GM12878 (cell line): ENCODE measurements at regions not wholly inside any gene's neighbourhood (a gene's known extent, or its start where the extent isn't known, plus 50 kb on each side); places are given as distances from the start of the nearest gene placed in this dataset.

Experiments
- ATAC-seq: fragments of 200-7000 bp; cut with Tn5 transposase; 3 replicates; pipeline ENCODE4 v1.9.1; 2020; ENCODE audit warnings: mild to moderate bottlenecking, moderate library complexity
- BruUV-seq: library from RNA; stranded (reverse); fragments of 400-500 nt; replicated peaks from 2 replicates; lab custom pipeline; 2021; lab: Mats Ljungman, UMichigan
- CTCF ChIA-PET: fragments of 300-600 bp; sonication (Branson Sonifier 250); formaldehyde crosslinking; extraction: SDS; loops from one replicate; lab custom pipeline; 2021; ENCODE audit warnings: inconsistent platforms; lab: Yijun Ruan, JAX
- POLR2A ChIA-PET: fragments of 350-600 bp; formaldehyde crosslinking; extraction: SDS; loops from one replicate; lab custom pipeline; 2021; ENCODE audit warnings: inconsistent platforms; lab: Charles Lee
- RAD21 ChIA-PET: fragments of 300-600 bp; sonication (Branson Sonifier 250); formaldehyde crosslinking; loops from one replicate; lab custom pipeline; 2023; ENCODE audit warnings: antibody characterized with exemption; ENCODE audit not compliant: unreplicated experiment; lab: Charles Lee
- SMC1A ChIA-PET: fragments of 300-600 bp; sonication (Branson Sonifier 250); formaldehyde crosslinking; loops from one replicate; lab custom pipeline; 2023; ENCODE audit not compliant: unreplicated experiment, uncharacterized antibody; lab: Charles Lee
- DNase-seq: peaks from one replicate; pipeline ENCODE4 v3.0.0-alpha.2; 2011; ENCODE audit warnings: low read depth, low spot score
- FAIRE-seq: peaks from 3 replicates; lab custom pipeline; 2011; peaks lifted over from hg19 to GRCh38; lab: Jason Lieb, UNC
- H2AFZ ChIP-seq: 2 replicates; pipeline ENCODE4 v1.6.0; 2011; ENCODE audit warnings: low read depth, low read length, control low read depth; ENCODE audit not compliant: control insufficient read depth
- H3K27ac ChIP-seq: 2 replicates; pipeline ENCODE4 v1.5.1; 2011; ENCODE audit warnings: control low read depth; ENCODE audit not compliant: control insufficient read depth, insufficient read depth
- H3K27me3 ChIP-seq, 2 experiments: replicated peaks in 1 of 2; 2 replicates each; pipeline versions ENCODE4 v1.6.0 to v1.6.1; 2011; ENCODE audit warnings: low read length in 1 of 2; ENCODE audit not compliant: control insufficient read depth in 2 of 2, insufficient read depth in 2 of 2
- H3K36me3 ChIP-seq, 2 experiments: 2 replicates each; pipeline ENCODE4 v1.5.1; 2011; ENCODE audit warnings: low read length in 1 of 2; ENCODE audit not compliant: control insufficient read depth in 2 of 2, insufficient read depth in 2 of 2
- H3K4me1 ChIP-seq: 2 replicates; pipeline ENCODE4 v1.6.1; 2011; ENCODE audit warnings: mild to moderate bottlenecking, low read length, moderate library complexity, mixed read lengths; ENCODE audit not compliant: control insufficient read depth, insufficient read depth
- H3K4me2 ChIP-seq: 2 replicates; pipeline ENCODE4 v1.6.0; 2011; ENCODE audit warnings: control low read depth; ENCODE audit not compliant: control insufficient read depth, insufficient read depth
- H3K4me3 ChIP-seq: fragments of 200-600 bp; sonication (generic); 2 replicates; pipeline ENCODE4 v1.5.1; 2016
- H3K79me2 ChIP-seq: 2 replicates; pipeline ENCODE4 v1.6.0; 2011; ENCODE audit warnings: low read length; ENCODE audit not compliant: control insufficient read depth, insufficient read depth
- H3K9ac ChIP-seq: 2 replicates; pipeline ENCODE4 v1.8.0; 2011; ENCODE audit warnings: low read length, control low read depth, mixed read lengths; ENCODE audit not compliant: control insufficient read depth, insufficient read depth
- H3K9me3 ChIP-seq: replicated peaks from 3 replicates; pipeline ENCODE4 v1.5.1; 2011; ENCODE audit warnings: mild to moderate bottlenecking, low read length; ENCODE audit not compliant: control insufficient read depth, insufficient read depth
- H4K20me1 ChIP-seq: 2 replicates; pipeline ENCODE4 v1.6.0; 2011; ENCODE audit not compliant: control insufficient read depth, insufficient read depth
- ATF7 ChIP-seq: fragments of 450-650 bp; IDR thresholded peaks from 2 replicates; pipeline ENCODE4 v1.6.1; 2016; ENCODE audit warnings: low read depth, mild to moderate bottlenecking
- BCLAF1 ChIP-seq: fragments of 450-650 bp; IDR thresholded peaks from 2 replicates; pipeline ENCODE4 v1.6.1; 2017; ENCODE audit warnings: antibody characterized with exemption, mild to moderate bottlenecking, moderate library complexity
- CBX3 ChIP-seq: fragments of 200-600 bp; sonication (generic); IDR thresholded peaks from 2 replicates; pipeline ENCODE4 v1.6.1; 2016; ENCODE audit warnings: low read depth, borderline replicate concordance
- ETV6 ChIP-seq, 2 experiments: fragments of 450-650 bp in 1 of 2; IDR thresholded peaks in 1 of 2; conservative IDR thresholded peaks in 1 of 2; 2 replicates each; pipeline ENCODE4 v1.6.1; 2014; ENCODE audit warnings: antibody characterized with exemption in 1 of 2, borderline replicate concordance in 1 of 2, low read depth in 1 of 2, mild to moderate bottlenecking in 1 of 2, moderate library complexity in 1 of 2
- IRF3 ChIP-seq: fragments of 450-650 bp; IDR thresholded peaks from 2 replicates; pipeline ENCODE4 v1.6.1; 2014; ENCODE audit warnings: mild to moderate bottlenecking
- JUNB ChIP-seq: IDR thresholded peaks from 2 replicates; pipeline ENCODE4 v1.6.1; 2016; ENCODE audit warnings: antibody characterized with exemption, mild to moderate bottlenecking
- MEF2B ChIP-seq: fragments of 450-650 bp; IDR thresholded peaks from 2 replicates; pipeline ENCODE4 v1.6.1; 2018; ENCODE audit warnings: mild to moderate bottlenecking, moderate library complexity; ENCODE audit not compliant: partially characterized antibody, poor library complexity, severe bottlenecking
- MTA3 ChIP-seq: IDR thresholded peaks from 2 replicates; pipeline ENCODE4 v1.6.1; 2012; ENCODE audit warnings: low read length, inconsistent platforms, borderline replicate concordance
- NBN ChIP-seq: fragments of 450-650 bp; IDR thresholded peaks from 2 replicates; pipeline ENCODE4 v1.6.1; 2016
- NR2C1 ChIP-seq: fragments of 450-650 bp; IDR thresholded peaks from 2 replicates; pipeline ENCODE4 v1.6.1; 2017; ENCODE audit warnings: antibody characterized with exemption, mild to moderate bottlenecking, moderate library complexity
- POLR2A ChIP-seq: IDR thresholded peaks from 2 replicates; pipeline ENCODE4 v1.6.1; 2011; ENCODE audit warnings: low read depth, mild to moderate bottlenecking, low read length
- RAD51 ChIP-seq: fragments of 450-650 bp; IDR thresholded peaks from 2 replicates; pipeline ENCODE4 v1.6.1; 2016; ENCODE audit warnings: moderate library complexity, mild to moderate bottlenecking, inconsistent platforms
- SMAD1 ChIP-seq: fragments of 450-650 bp; IDR thresholded peaks from 2 replicates; pipeline ENCODE4 v1.6.1; 2018; ENCODE audit warnings: mild to moderate bottlenecking, low read depth; ENCODE audit not compliant: partially characterized antibody
- SMC3 ChIP-seq: IDR thresholded peaks from 2 replicates; pipeline ENCODE4 v1.6.1; 2011; ENCODE audit warnings: low read length, improper control_type of control experiment, borderline replicate concordance
- SP1 ChIP-seq: IDR thresholded peaks from one replicate; pipeline ENCODE4 v1.6.1; 2011; ENCODE audit warnings: low read depth, low read length
- SRF ChIP-seq, 2 experiments: IDR thresholded peaks; 2 replicates each; pipeline ENCODE4 v1.6.1; 2011; ENCODE audit warnings: low read depth in 2 of 2, low read length in 2 of 2, mild to moderate bottlenecking in 1 of 2, moderate library complexity in 1 of 2
- WGBS: methylation state at CpG from one replicate; pipeline ENCODE4 v1.1.6; 2016; ENCODE audit warnings: low lambda C conversion rate; ENCODE audit not compliant: insufficient replicate concordance, insufficient coverage; ENCODE audit errors: missing lambda C conversion rate; 5-methylcytosine and 5-hydroxymethylcytosine counted together
- in situ Hi-C: fragments of 300-500 bp; cut with MboI; formaldehyde crosslinking; loops from 9 replicates; pipeline ENCODE4 v1.14.3; 2018; ENCODE audit warnings: mixed read lengths
- intact Hi-C: fragments of 100-400 bp; cut with micrococcal nuclease; formaldehyde crosslinking; loops from one replicate; pipeline ENCODE4 v1.14.2; 2022; ENCODE audit not compliant: unreplicated experiment
- TF ChIP-seq, protein P1 (sequence below): fragments of 450-650 bp; IDR thresholded peaks from 2 replicates; pipeline ENCODE4 v1.6.1; 2017; ENCODE audit warnings: mild to moderate bottlenecking, moderate library complexity

DNA sequence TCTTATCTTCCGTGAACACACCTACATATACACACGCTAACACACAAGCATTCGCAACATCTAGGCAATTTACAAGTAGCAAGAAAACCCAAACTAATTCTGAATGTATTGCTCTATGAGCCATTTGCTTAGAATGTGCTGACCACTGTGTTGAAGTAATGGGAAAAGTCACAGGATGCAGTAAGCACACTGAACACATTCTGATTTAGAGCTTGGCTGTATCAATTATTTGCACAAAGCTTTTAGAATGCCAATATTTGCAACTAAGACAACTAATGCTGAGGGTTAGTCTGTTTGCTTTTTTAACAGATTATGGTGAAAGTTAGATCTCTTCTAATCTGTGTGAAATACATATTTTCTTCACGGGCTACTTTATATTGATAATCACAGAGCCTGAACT is 179.8 kb upstream of the ELAC2 start:
- POLR2A ChIA-PET, result no interaction called here

More for the DNA sequence above, 179.8 kb upstream of the ELAC2 start:
- TF ChIP-seq CBX3 (no peak), RAD51 (no peak), JUNB (no peak), NR2C1 (no peak), BCLAF1 (no peak), SMAD1 (no peak), SP1 (no peak), POLR2A (no peak), IRF3 (no peak), ATF7 (no peak), ETV6 (conservative IDR thresholded peaks at IDR 0.05 in 1 of 2, IDR thresholded peaks at IDR 0.05 in 1 of 2; ENCODE audit: borderline replicate concordance in 1 of 2, low read depth in 1 of 2) (no peak), SMC3 (no peak), SRF (IDR thresholded peaks at IDR 0.05; ENCODE audit: low read depth in 2 of 2, low read length in 2 of 2) (no peak), MEF2B (no peak), MTA3 (no peak), NBN (no peak)
- TF ChIP-seq, protein P1, sequence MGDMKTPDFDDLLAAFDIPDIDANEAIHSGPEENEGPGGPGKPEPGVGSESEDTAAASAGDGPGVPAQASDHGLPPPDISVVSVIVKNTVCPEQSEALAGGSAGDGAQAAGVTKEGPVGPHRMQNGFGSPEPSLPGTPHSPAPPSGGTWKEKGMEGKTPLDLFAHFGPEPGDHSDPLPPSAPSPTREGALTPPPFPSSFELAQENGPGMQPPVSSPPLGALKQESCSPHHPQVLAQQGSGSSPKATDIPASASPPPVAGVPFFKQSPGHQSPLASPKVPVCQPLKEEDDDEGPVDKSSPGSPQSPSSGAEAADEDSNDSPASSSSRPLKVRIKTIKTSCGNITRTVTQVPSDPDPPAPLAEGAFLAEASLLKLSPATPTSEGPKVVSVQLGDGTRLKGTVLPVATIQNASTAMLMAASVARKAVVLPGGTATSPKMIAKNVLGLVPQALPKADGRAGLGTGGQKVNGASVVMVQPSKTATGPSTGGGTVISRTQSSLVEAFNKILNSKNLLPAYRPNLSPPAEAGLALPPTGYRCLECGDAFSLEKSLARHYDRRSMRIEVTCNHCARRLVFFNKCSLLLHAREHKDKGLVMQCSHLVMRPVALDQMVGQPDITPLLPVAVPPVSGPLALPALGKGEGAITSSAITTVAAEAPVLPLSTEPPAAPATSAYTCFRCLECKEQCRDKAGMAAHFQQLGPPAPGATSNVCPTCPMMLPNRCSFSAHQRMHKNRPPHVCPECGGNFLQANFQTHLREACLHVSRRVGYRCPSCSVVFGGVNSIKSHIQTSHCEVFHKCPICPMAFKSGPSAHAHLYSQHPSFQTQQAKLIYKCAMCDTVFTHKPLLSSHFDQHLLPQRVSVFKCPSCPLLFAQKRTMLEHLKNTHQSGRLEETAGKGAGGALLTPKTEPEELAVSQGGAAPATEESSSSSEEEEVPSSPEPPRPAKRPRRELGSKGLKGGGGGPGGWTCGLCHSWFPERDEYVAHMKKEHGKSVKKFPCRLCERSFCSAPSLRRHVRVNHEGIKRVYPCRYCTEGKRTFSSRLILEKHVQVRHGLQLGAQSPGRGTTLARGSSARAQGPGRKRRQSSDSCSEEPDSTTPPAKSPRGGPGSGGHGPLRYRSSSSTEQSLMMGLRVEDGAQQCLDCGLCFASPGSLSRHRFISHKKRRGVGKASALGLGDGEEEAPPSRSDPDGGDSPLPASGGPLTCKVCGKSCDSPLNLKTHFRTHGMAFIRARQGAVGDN, result no peak
- TF ChIP-seq, all 136 proteins: peak for 0
- ATAC-seq (no peak), DNase-seq (no peak), FAIRE-seq (no peak)
- CTCF ChIA-PET, result no interaction called here
- Histone ChIP-seq H2AFZ (no peak overlapping the region), H3K4me1 (no peaks in the 10 kb centered on the region), H3K36me3 (no peaks in the 10 kb centered on the region), H3K4me3 (no peak overlapping the region), H3K79me2 (no peaks in the 10 kb centered on the region), H3K9ac (no peak overlapping the region), H3K9me3 (no peaks in the 10 kb centered on the region), H4K20me1 (no peaks in the 10 kb centered on the region), H3K27ac (no peak overlapping the region), H3K27me3 (no peaks in the 10 kb centered on the region), H3K4me2 (no peak overlapping the region)
- in situ Hi-C loops (no loop called here), intact Hi-C loops (no loop called here)
- 48% methylated on average over 4 of the region's 4 CpGs for WGBS
- SMC1A ChIA-PET, result no interaction called here
- BruUV-seq, result no TSS peak
- RAD21 ChIA-PET, result no interaction called here
